ENCODE measurements at regions not wholly inside any gene's neighbourhood (a gene's known extent, or its start where the extent isn't known, plus 50 kb on each side); places are given as distances from the start of the nearest gene placed in this dataset.

DNA sequence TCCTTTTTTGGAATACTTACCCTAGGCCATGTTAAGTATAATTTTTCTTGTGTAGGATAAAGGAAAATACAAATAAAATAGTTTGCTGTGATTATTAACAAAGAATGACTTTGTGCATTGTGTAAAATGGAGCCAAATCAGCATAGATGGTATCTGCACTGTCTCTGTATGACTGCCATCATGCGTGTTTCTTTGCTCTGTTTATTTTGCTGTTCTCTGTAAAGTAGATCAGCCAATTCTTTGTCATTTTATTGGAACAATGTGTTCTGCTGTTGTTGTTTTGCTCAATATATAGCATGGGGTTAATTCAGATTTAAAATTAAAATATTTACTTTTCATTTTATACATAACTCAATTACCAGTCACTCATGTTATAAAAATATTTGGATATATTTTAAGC is 181.3 kb upstream of the UBE2E3 start:
- H3K56ac ChIP-seq (ENCODE audit: insufficient read length, low read depth, low read length), result no peak overlapping the region
- no peak overlapping the region for H2AK5ac ChIP-seq (ENCODE audit: insufficient read length, low read length)
- H3K9ac ChIP-seq (ENCODE audit: extremely low read depth, insufficient read length, low read length), result no peak overlapping the region
- Mint-ChIP-seq H3K27ac (no peak overlapping the region), H3K9me3 (no peaks in the 10 kb centered on the region), H3K4me1 (peaks cover 3% of the 10 kb centered on the region in 2 experiments; a peak in 2 of 4 replicates), H3K4me3 (no peak overlapping the region), H3K27me3 (ENCODE audit: low read depth) (no peaks in the 10 kb centered on the region), H3K36me3 (ENCODE audit: insufficient read depth in 1 of 3, low read depth in 3 of 3) (no peaks in the 10 kb centered on the region)
- H2BK15ac ChIP-seq (ENCODE audit: low read depth, low read length), result no peak overlapping the region
- H3K18ac ChIP-seq (ENCODE audit: insufficient read length, low read depth, low read length), result no peak overlapping the region
- no peaks in the 10 kb centered on the region for H4K20me1 ChIP-seq (ENCODE audit: control insufficient read depth, insufficient read depth, insufficient read length)
- H3K4ac ChIP-seq (ENCODE audit: low read depth, low read length), result no peak overlapping the region
- H3K79me2 ChIP-seq (ENCODE audit: insufficient read depth, low read length), result no peaks in the 10 kb centered on the region
- no peak overlapping the region for H3K14ac ChIP-seq (ENCODE audit: insufficient read depth, low read length)
- no peak for DNase-seq
- H2BK12ac ChIP-seq (ENCODE audit: insufficient read length, low read depth, low read length), result no peak overlapping the region
- no peak for TF ChIP-seq CTCF (conservative IDR thresholded peaks at IDR 0.05)
- H2BK20ac ChIP-seq (ENCODE audit: low read depth, low read length, poor library complexity, severe bottlenecking), result no peak overlapping the region
- no peak overlapping the region for H4K8ac ChIP-seq (replicated peaks; ENCODE audit: insufficient read length, low read depth, low read length)
- H3K4me2 ChIP-seq (ENCODE audit: insufficient read depth, insufficient read length, low read length), result no peak overlapping the region
- H2BK5ac ChIP-seq (ENCODE audit: insufficient read length, low read length), result no peak overlapping the region
- H4K5ac ChIP-seq (ENCODE audit: insufficient read length, low read depth, low read length), result no peak overlapping the region
- no peaks in the 10 kb centered on the region for H3K79me1 ChIP-seq (ENCODE audit: insufficient read depth, low read depth, low read length, poor library complexity, severe bottlenecking)
- no peak overlapping the region for H3T11ph ChIP-seq (ENCODE audit: low read length)
- no peak overlapping the region for H2AFZ ChIP-seq (ENCODE audit: low read length)
- H3K23me2 ChIP-seq (ENCODE audit: insufficient read length, low read depth, low read length, poor library complexity, severe bottlenecking), result no peaks in the 10 kb centered on the region
- H3K27ac ChIP-seq (ENCODE audit: insufficient read length, low read depth, low read length), result no peak overlapping the region
- H3K4me1 ChIP-seq (ENCODE audit: insufficient read depth, low read length), result no peaks in the 10 kb centered on the region
- H3K27me3 ChIP-seq (ENCODE audit: insufficient read depth, low read length), result no peaks in the 10 kb centered on the region
- WGBS (ENCODE audit: extremely low coverage, insufficient read length, low lambda C conversion rate), result no CpG with 5 or more reads among the region's 1 CpG
- H3K9me3 ChIP-seq (ENCODE audit: control insufficient read depth, low read depth, low read length), result no peaks in the 10 kb centered on the region
- H3K23ac ChIP-seq (ENCODE audit: insufficient read length, low read depth, low read length), result no peak overlapping the region
- no peak overlapping the region for H4K91ac ChIP-seq (ENCODE audit: insufficient read length, low read depth, low read length)
- no peak overlapping the region for H2BK120ac ChIP-seq (ENCODE audit: low read depth, low read length, poor library complexity, severe bottlenecking)

Measured in H9 (cell line).